8988T (cell line): ENCODE measurements at regions not wholly inside any gene's neighbourhood (a gene's known extent, or its start where the extent isn't known, plus 50 kb on each side); places are given as distances from the start of the nearest gene placed in this dataset.

ENCODE experiments used
- DNase-seq: peaks from one replicate; pipeline ENCODE4 v3.0.0; 2011

DNA sequence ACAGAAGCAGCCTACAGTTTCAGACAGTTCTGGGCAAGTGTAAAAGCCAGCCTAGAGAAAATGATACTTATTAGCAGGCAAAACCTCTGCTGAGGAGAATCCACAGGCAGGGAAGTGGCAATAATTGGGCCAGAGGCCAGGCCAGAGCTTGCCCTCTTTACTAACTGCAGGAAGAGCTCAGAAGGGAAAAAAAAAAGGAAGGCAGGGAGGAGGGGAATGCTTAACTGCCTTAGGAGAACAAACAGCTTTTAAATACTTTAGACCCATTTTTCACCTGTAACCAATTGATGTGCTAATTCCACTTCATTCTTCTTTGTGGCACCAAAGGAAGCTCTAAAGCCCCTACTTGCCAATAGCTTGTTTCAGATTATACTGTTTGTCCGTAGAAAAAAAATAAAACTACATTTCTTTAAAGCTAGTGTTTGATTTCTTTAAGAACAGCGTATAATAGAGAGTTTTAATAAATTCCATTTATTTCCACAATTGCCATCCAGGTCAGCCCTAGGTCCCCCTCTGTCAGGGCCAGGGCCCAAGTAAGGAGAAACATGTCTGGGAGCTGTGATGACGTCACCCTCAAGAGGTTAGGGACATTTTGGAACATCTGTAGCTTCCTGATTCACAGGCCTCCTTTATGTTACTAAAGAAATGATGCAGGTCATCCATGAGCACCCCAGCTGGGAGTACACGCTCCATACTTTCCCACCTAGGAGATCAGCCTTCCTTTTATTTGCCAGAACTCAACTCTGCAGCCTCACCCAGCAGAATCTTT is 384.3 kb downstream of the CDC5L start:
- DNase-seq = no peak

DNA sequence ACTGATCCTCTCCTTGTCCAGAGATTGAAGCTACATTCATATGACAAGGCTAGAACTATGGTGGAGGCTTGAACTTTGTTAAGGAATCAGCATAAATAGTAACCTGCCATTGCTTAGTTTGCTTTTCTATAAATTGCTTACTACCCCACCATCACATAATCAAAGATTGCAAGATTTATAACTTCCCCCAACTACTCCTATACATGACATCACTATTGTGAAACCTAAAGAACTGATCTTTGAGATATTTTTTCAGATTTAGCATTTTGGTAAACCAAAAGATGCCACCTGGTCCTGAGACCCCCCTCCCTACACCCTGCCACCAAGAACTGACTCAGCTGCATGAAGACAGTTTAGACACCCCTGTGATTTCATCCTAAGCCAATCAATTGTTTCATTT is 385.3 kb downstream of the CDC5L start:
- DNase-seq = no peak

DNA sequence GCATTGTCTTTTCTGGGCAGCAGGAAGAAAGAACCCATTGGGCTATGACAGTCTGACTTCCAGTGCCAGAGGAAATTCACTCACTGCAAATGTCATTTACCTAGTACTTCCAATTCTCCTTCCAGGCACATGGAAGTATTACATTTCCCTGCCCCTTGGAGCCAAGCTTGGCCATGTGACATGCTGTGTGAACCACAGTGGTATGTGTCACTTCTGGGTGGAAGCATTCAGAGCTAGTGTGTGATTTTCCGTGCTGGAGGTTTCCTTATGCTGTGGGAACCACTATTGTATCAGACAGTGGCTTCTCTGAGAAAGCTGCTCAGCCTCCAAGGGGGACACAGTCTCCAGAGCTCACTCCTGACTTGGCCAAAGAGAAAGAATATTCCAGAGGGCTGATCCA is 387.6 kb downstream of the CDC5L start:
- DNase-seq = no peak

DNA sequence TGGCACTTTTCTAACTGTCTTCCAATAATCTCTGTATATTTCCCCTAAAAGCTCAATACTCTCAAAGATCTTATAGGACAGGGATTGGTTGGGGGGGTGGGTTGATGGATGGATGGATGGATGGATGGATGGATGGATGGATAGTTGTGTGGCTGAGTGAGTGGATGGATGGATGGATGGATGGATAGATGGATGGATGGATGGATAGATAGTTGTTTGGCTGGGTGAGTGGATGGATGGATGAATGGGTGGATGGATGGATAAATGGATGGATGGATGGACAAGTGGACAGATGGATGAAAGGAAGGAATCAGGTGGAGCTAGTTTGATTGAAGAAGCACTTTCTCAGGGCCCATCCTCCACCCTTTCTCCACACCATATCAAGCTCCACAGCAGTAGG is 388.8 kb downstream of the CDC5L start:
- no peak for DNase-seq

DNA sequence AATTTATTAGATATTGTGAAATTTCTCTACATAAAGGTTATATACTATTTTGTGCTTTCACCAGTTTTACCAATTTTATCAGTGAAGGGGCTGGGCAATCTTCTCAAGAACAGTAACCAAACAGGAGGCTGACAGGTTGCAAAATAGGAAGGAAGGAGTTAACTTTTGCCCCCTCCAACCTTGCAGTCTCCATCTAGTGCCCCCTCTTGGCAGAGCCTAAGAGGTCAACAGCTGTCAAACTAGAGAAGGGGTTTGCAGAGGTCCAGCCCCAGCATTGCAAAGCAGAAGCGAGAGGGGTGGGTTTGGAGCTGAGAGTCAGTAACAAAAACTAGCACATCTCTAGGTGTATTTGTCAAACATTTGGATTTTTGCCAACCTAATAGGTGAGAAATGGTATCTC is 391.0 kb downstream of the CDC5L start:
- no peak for DNase-seq
